ENCODE measurements at regions not wholly inside any gene's neighbourhood (a gene's known extent, or its start where the extent isn't known, plus 50 kb on each side); places are given as distances from the start of the nearest gene placed in this dataset.
A peak's percentile ranks its signal among the peaks of the same experiment; 100 is the strongest.

DNA sequence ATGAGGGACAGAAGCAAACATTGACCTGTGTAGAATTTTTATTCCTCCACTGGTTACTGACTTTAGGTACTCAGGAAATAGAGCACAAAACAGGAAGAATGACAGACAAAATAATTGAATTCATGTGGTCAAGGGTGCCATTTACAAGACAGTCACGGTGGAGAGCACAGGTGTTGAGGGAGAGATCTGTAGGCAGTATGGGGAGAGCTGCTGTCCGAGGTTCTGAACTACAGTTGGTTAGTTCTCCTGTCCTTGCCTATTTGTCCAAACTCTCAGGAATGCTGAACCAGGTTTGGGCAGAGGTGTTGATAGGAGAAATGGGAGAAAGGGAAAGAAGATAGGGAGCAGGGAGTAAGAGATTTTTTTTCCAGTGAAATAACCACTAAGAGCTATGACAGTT, 178.5 kb upstream of the ZBTB20 start:
- peak; percentile 77 for DNase-seq (ENCODE audit: low read depth)

DNA sequence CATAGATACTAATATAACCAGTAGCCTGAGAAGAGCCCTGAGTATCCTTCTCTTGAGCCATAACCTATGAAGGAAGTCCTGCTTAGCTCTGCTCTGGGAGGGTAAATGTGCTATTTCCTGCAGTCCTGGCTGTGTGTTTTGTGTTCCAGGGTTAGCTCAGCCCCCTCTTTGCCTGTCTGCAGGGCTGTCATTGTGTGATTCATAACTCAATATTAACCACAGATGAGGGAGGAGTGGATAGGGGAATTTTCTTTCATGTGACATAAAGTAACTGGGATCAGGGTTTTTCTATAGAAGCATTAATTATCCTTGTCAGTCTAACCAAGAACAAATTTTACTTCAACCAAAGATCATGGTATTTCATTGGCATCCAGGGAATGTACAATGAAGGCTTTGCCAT, 183.3 kb upstream of the ZBTB20 start:
- DNase-seq (ENCODE audit: low read depth) = peak; percentile 59

DNA sequence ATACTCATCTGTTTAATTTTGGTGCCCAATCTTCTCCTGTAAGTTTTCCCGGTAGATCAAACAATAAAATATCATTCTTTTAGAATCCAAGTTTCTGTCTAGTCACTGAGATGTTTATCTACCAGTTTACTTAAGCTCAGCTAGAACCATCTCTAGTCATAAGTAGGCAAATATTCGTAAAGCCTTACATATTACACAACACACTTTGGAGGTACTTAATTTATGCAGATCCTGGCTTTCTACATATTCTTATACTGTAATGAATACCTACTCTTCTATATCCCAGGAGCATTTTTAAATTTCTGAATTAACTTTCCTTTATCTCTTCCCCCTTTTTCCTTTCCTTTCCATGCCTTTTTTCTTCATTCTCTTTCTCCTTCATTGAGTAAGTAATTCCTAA, 185.9 kb upstream of the ZBTB20 start:
- no peak for DNase-seq (ENCODE audit: low read depth)

- DNase-seq (ENCODE audit: low read depth) = no peak
Observed at GRCh38 chr3:115336836-115337235, 189.7 kb upstream of the ZBTB20 start.

GRCh38 chr3:115340586-115340985, 193.5 kb upstream of the ZBTB20 start:
- no peak for DNase-seq (ENCODE audit: low read depth)

DNA sequence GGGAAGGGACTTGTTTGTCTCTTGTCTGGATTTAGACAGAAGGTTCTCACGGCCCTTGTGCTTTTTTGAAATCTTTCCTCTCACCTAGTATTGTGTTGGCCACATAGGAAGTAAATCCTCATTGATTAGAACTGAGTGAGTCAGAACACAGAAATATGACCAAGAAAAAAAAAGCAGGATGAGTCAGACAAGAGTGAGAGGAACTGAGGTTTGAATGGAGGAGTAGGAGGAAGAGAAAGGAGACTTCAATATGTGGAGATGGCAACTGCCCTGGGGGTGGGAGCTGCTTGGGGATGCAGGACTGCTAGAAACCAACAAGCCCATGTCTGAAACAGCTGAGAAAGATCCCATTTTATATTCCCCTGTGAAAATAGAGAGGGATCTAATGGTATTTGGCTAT, 194.1 kb upstream of the ZBTB20 start:
- peak; percentile 51 for DNase-seq (ENCODE audit: low read depth)

GRCh38 chr3:115347737-115348136, 200.6 kb upstream of the ZBTB20 start:
- no peak for DNase-seq (ENCODE audit: low read depth)

- DNase-seq (ENCODE audit: low read depth) = no peak
Observed at GRCh38 chr3:115348412-115348811, 201.3 kb upstream of the ZBTB20 start.

DNA sequence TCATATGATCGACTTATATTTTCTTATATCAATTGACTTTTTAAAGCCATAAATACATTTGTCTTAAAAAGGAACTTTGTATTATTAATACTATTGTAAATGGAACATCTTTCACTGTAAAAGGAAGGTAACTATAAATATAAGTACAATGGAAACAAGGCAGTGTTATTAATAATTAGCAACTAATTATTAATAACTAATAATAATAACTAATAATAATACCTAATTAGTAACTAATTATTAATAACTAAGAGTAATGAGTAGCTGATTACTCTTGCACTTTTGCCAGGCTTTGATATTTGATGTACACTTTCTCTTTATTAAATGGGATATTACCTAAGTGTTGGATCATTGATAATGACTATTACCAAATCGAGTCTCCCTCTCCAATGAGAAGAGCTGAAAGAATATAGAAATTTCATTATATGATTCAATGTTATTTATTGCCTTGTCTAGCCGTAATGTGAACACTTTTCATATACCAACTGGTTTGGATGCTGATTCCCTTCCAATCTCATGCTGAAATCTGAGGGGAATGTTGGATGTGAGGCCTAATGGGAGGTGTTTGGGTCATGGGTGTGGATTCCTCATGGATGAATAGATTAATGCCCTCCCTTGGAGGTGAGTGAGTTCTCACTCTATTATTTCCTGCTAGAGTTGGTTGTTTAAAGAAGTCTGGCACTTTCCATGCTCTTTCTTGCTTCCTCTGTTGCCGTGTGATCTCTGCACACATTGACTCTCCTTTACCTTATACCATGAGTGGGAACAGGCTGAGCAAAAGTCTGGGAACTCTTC, 202.1 kb upstream of the ZBTB20 start:
- no peak for DNase-seq (ENCODE audit: low read depth)

DNA sequence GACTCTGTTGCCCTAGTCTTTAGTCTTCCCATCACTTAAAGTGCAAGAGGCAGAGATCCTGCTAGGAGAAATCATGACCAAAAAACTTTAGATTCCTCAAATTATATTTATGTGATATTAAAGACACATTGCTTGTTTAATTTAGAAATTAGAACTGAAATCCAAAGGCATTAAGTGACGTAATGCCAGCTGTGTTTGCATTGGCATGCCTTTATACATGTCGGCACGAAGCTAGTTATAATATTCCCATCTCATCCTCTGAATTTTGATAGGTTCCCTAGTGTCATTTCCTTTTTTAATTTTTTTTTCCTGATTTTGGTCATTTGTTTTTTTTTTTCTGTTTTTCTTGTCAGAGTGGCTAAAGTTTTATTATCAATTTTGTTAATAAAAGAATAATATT, 203.5 kb upstream of the ZBTB20 start:
- no peak for DNase-seq (ENCODE audit: low read depth)

GRCh38 chr3:115351193-115351592, 204.1 kb upstream of the ZBTB20 start:
- no peak for DNase-seq (ENCODE audit: low read depth)

GRCh38 chr3:115354010-115354409, 206.9 kb upstream of the ZBTB20 start:
- DNase-seq (ENCODE audit: low read depth) = no peak

DNA sequence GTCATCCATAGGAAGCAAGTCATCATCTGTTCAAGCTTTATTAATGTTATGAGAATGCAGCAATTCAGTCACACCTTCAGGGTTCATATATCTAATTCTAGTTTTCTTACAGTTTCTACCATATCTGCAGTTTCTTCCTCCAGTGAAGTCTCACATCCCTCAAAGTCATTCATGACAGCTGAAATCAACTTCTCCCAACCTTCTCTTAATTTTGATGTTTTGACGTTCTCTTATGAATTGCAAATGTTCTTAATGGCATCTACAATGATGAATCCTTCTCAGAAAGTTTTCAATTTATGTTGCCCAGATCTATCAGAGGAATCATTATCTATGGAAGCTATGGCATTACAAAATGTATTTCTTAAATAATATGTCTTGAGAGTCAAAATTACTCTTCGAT, 210.4 kb upstream of the ZBTB20 start:
- DNase-seq (ENCODE audit: low read depth) = no peak

DNA sequence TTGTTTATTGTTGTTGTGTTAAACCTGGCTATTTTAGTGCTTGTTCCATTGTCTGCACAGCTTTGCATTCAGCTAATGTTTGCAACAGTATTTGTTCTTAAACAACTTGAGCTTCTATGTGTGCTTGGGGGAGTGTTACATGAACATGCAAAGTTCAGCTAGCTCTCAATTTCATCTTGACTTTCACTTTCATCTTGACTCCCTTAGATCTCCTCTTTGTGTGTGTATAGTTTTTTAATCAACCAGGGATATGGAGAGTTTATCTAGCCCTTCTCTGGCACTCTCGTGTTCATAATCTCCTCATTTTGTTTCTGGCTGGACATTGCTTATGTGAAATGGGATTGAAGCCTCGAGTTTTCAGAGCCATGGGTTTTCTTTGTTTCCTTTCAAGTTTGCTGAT, 212.4 kb upstream of the ZBTB20 start:
- DNase-seq (ENCODE audit: low read depth) = peak; percentile 8

DNA sequence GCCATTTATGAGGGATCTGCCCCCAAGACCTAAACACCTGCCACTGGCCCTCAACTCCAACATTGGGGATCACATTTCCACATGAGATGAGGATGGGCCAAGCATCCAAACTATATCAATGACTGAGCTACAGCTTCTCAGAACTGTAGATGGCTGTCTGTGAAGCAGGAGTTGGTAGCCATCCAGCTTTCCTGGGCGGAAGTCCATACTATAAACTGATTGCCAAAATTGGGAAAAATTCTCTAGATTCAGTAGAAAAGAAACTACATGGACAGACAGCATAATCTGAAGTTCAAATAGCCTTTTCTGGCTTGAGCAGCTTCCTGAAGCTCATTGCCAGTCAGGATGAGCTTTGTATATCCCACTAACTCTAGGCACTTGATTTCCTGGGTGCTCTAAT, 214.7 kb upstream of the ZBTB20 start:
- DNase-seq (ENCODE audit: low read depth) = no peak

DNA sequence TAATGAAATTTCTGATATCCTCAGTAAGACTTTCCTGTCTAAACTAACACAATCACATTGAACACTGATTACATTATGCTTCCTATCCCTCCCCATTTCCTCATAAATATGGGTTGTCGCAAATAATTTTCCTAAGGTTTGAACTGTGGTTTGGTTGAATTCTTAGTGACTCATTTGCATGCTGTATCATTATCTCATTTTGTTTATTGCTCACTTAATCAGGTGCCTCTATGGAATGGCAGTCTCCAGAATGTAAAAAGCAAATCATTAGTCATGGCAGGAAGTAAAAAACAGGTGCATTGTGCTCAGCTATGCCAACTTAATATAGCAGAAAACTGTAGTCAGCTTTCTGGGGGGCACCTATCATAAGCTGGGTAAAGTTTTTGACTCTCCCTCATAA, 216.0 kb upstream of the ZBTB20 start:
- DNase-seq (ENCODE audit: low read depth) = peak; percentile 22

GRCh38 chr3:115369021-115369420, 221.9 kb upstream of the ZBTB20 start:
- DNase-seq (ENCODE audit: low read depth) = no peak

DNA sequence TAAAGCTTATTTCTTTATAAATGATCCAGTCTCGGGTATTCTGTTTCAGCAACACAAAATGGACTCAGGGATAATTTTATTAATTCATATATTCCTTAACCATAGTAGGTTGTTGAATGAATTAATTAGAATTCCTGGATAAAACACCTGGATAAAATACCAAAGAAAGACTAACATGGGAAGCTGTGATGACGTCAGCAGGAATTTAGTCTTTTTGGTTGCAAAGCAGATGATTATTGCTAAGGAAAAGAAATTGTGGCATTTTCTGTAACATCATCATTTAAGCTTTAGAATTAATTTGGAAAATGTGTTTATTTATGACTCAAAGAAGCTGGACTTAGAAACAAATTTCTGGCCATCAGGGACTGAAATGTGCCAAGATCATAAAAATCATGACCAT, 228.3 kb upstream of the ZBTB20 start:
- no peak for DNase-seq (ENCODE audit: low read depth)

- no peak for DNase-seq (ENCODE audit: low read depth)
Observed at GRCh38 chr3:115380883-115381572, 233.9 kb upstream of the ZBTB20 start.

GRCh38 chr3:115381573-115381912, 234.5 kb upstream of the ZBTB20 start:
- DNase-seq (ENCODE audit: low read depth) = no peak

DNA sequence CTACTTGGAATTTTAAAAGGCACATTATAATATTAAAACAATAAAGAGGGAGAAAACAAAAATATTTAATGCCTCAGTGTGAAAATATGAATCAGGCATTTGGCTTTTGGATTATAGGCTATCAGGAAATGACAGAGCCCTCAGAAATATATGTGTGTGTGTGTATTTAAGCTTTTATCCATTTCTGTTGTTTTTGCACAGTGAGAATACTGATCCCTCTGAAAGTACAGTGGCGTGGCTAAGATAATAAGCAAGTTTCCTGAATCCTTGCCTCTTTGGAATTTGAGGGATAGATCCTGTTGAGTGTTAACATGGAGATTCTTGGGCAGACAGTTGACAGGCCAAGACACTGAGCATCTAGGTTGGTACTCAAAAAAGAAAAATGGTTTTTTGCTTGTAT, 234.8 kb upstream of the ZBTB20 start:
- no peak for DNase-seq (ENCODE audit: low read depth)

DNA sequence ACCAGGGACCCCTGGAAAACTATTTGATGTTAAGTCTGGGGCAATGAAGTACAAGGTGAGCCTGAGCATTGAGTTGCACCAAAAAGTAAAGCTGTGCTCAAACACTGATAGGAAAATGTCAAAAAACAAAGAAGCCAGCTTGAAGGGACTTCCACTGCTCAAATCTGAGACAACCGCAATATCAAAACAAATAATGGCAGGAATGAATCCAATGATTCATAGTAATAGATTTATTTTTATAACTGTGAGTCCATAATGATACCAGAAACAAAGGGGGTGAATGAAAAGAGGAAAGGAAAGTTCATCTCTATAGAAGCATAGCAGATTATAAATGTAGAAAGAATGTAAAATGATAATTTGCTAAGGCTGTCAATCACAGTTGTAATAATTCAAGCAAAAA, 237.3 kb upstream of the ZBTB20 start:
- DNase-seq (ENCODE audit: low read depth) = no peak
